ENCODE measurements at regions not wholly inside any gene's neighbourhood (a gene's known extent, or its start where the extent isn't known, plus 50 kb on each side); places are given as distances from the start of the nearest gene placed in this dataset.

GRCh38 chr18:47716632-47717185 lies 213.8 kb downstream of the SMAD2 start:
- no peak for TF ChIP-seq CTCF (IDR thresholded peaks at IDR 0.05; ENCODE audit: control extremely low read depth, extremely low read depth, low read depth, missing control alignments)
- POLR2A ChIA-PET: no interaction called here
- CTCF ChIA-PET: interaction anchor here (1.3 kb wide), 3 partner anchors 10 to 32 kb away, joined by 4 to 6 read pairs (median 5); no protein-coding TSS in a partner anchor
- no peak for DNase-seq (ENCODE audit: extremely low spot score)

GRCh38 chr18:47710451-47710850 lies 220.0 kb downstream of the SMAD2 start:
- POLR2A ChIA-PET: no interaction called here

GRCh38 chr18:47709556-47709955 lies 220.9 kb downstream of the SMAD2 start:
- no peak for TF ChIP-seq CTCF (IDR thresholded peaks at IDR 0.05; ENCODE audit: control extremely low read depth, extremely low read depth, low read depth, missing control alignments)
- ChIA-PET POLR2A (no interaction called here), CTCF (interaction anchor here (1.1 kb wide), 1 partner anchor 11 kb away, joined by 3 read pairs; no protein-coding TSS in a partner anchor)
- no peak for DNase-seq (ENCODE audit: extremely low spot score)

More at GRCh38 chr18:47710451-47710850, 220.0 kb downstream of the SMAD2 start:
- TF ChIP-seq CTCF (IDR thresholded peaks at IDR 0.05; ENCODE audit: control extremely low read depth, extremely low read depth, low read depth, missing control alignments): no peak
- CTCF ChIA-PET: interaction anchor here (1.1 to 2.1 kb wide), 3 partner anchors 10 to 38 kb away, joined by 3 to 7 read pairs (median 4); no protein-coding TSS in a partner anchor
- no peak for DNase-seq (ENCODE audit: extremely low spot score)

- no peak for TF ChIP-seq CTCF (IDR thresholded peaks at IDR 0.05; ENCODE audit: control extremely low read depth, extremely low read depth, low read depth, missing control alignments)
- ChIA-PET CTCF (interaction anchor here (1.1 kb wide), 1 partner anchor 33 kb away, joined by 3 read pairs; no protein-coding TSS in a partner anchor), POLR2A (no interaction called here)
Measured at GRCh38 chr18:47708206-47708605, 222.3 kb downstream of the SMAD2 start.

GRCh38 chr18:47701134-47701533 lies 229.3 kb downstream of the SMAD2 start:
- DNase-seq (ENCODE audit: extremely low spot score): no peak
- POLR2A ChIA-PET: no interaction called here
- CTCF ChIA-PET: no interaction called here

More at GRCh38 chr18:47708206-47708605, 222.3 kb downstream of the SMAD2 start:
- DNase-seq (ENCODE audit: extremely low spot score): no peak

GRCh38 chr18:47696870-47697269 lies 233.6 kb downstream of the SMAD2 start:
- no peak for TF ChIP-seq CTCF (IDR thresholded peaks at IDR 0.05; ENCODE audit: control extremely low read depth, extremely low read depth, low read depth, missing control alignments)
- POLR2A ChIA-PET: no interaction called here
- CTCF ChIA-PET: no interaction called here
- no peak for DNase-seq (ENCODE audit: extremely low spot score)

More at GRCh38 chr18:47701134-47701533, 229.3 kb downstream of the SMAD2 start:
- no peak for TF ChIP-seq CTCF (IDR thresholded peaks at IDR 0.05; ENCODE audit: control extremely low read depth, extremely low read depth, low read depth, missing control alignments)
